Neural cell (in vitro differentiated cells): ENCODE measurements at regions not wholly inside any gene's neighbourhood (a gene's known extent, or its start where the extent isn't known, plus 50 kb on each side); places are given as distances from the start of the nearest gene placed in this dataset.

ENCODE experiments used
- H2AFZ ChIP-seq: fragments of 200-600, 300-800 bp; sonication (generic), shearing (Covaris generic); 2 replicates; pipeline ENCODE4 v1.6.0; 2014; ENCODE audit warnings: low read depth, mild to moderate bottlenecking, antibody characterized with exemption, low read length, moderate library complexity
- H3F3A ChIP-seq: fragments of 200-600 bp; shearing (Covaris generic); 2 replicates; pipeline ENCODE4 v1.6.1; 2016; ENCODE audit warnings: mild to moderate bottlenecking, moderate library complexity, mixed read lengths, antibody characterized with exemption, low read length; ENCODE audit not compliant: insufficient read depth, poor library complexity, severe bottlenecking
- H3K27ac ChIP-seq: fragments of 200-600, 300-800 bp; sonication (generic), shearing (Covaris generic); 2 replicates; pipeline ENCODE4 v1.5.1; 2014; ENCODE audit warnings: mild to moderate bottlenecking, low read length, moderate library complexity
- H3K27me3 ChIP-seq: fragments of 300-800, 200-600 bp; sonication (generic), shearing (Covaris generic); 2 replicates; pipeline ENCODE4 v1.6.0; 2014; ENCODE audit warnings: mild to moderate bottlenecking, low read depth, low read length, moderate library complexity; ENCODE audit not compliant: insufficient read depth
- H3K36me3 ChIP-seq: fragments of 300-800, 200-600 bp; sonication (generic), shearing (Covaris generic); 2 replicates; pipeline ENCODE4 v1.5.1; 2014; ENCODE audit warnings: mild to moderate bottlenecking, antibody characterized with exemption, low read length, moderate library complexity; ENCODE audit not compliant: insufficient read depth
- H3K4me2 ChIP-seq: fragments of 300-800, 200-600 bp; sonication (generic), shearing (Covaris generic); 2 replicates; pipeline ENCODE4 v1.6.0; 2014; ENCODE audit warnings: mild to moderate bottlenecking, low read length
- H3K4me3 ChIP-seq: fragments of 300-800, 200-600 bp; sonication (generic), shearing (Covaris generic); 2 replicates; pipeline ENCODE4 v1.5.1; 2014; ENCODE audit warnings: mild to moderate bottlenecking, low read length, moderate library complexity
- H3K79me2 ChIP-seq: fragments of 200-600 bp; shearing (Covaris generic); replicated peaks from 2 replicates; pipeline ENCODE4 v1.6.0; 2014; ENCODE audit warnings: mild to moderate bottlenecking, low read length, moderate library complexity; ENCODE audit not compliant: insufficient read depth
- H3K9ac ChIP-seq: fragments of 300-800, 200-600 bp; sonication (generic), shearing (Covaris generic); 2 replicates; pipeline ENCODE4 v1.6.1; 2016; ENCODE audit warnings: mild to moderate bottlenecking, low read length, mixed read lengths
- H3K9me2 ChIP-seq: fragments of 200-600 bp; shearing (Covaris generic); 2 replicates; pipeline ENCODE4 v1.6.1; 2016; ENCODE audit warnings: mild to moderate bottlenecking, low read length, mixed read lengths; ENCODE audit not compliant: insufficient read depth
- H3K9me3 ChIP-seq: fragments of 200-600, 300-800 bp; sonication (generic), shearing (Covaris generic); 2 replicates; pipeline ENCODE4 v1.6.1; 2016; ENCODE audit warnings: mild to moderate bottlenecking, mixed run types, low read length, moderate library complexity, mixed read lengths
- H4K20me1 ChIP-seq: fragments of 200-600 bp; shearing (Covaris generic); 2 replicates; pipeline ENCODE4 v1.6.1; 2016; ENCODE audit warnings: mild to moderate bottlenecking, mixed run types; ENCODE audit not compliant: insufficient read depth
- CTCF ChIP-seq: fragments of 450-650 bp; IDR thresholded peaks from 2 replicates; pipeline ENCODE4 v1.5.1; 2014; ENCODE audit warnings: antibody characterized with exemption, mild to moderate bottlenecking, moderate library complexity; ENCODE audit not compliant: poor library complexity, severe bottlenecking
- EP300 ChIP-seq: fragments of 450-650 bp; conservative IDR thresholded peaks from 2 replicates; pipeline ENCODE4 v1.6.1; 2014; ENCODE audit warnings: antibody characterized with exemption, mild to moderate bottlenecking, moderate library complexity; ENCODE audit not compliant: poor library complexity, severe bottlenecking
- EZH2 ChIP-seq: fragments of 200-600, 300-800 bp; shearing (Covaris generic), sonication (generic); IDR thresholded peaks from 2 replicates; pipeline ENCODE4 v1.6.1; 2014; ENCODE audit warnings: antibody characterized with exemption, low read length, borderline replicate concordance, mild to moderate bottlenecking; ENCODE audit not compliant: insufficient read depth, poor library complexity, severe bottlenecking
- MXI1 ChIP-seq: fragments of 450-650 bp; conservative IDR thresholded peaks from 2 replicates; pipeline ENCODE4 v1.6.1; 2014; ENCODE audit warnings: antibody characterized with exemption, mild to moderate bottlenecking; ENCODE audit not compliant: poor library complexity, severe bottlenecking
- POLR2AphosphoS5 ChIP-seq: IDR thresholded peaks from 2 replicates; pipeline ENCODE4 v1.6.1; 2012
- RAD21 ChIP-seq: fragments of 450-650 bp; conservative IDR thresholded peaks from 2 replicates; pipeline ENCODE4 v1.6.1; 2014; ENCODE audit warnings: antibody characterized with exemption, mild to moderate bottlenecking, moderate library complexity
- REST ChIP-seq: IDR thresholded peaks from 2 replicates; pipeline ENCODE4 v1.6.1; 2012; ENCODE audit warnings: borderline replicate concordance
- SMC3 ChIP-seq: fragments of 450-650 bp; conservative IDR thresholded peaks from 2 replicates; pipeline ENCODE4 v1.6.1; 2014; ENCODE audit warnings: antibody characterized with exemption, mild to moderate bottlenecking, moderate library complexity; ENCODE audit not compliant: poor library complexity
- TAF1 ChIP-seq: IDR thresholded peaks from 2 replicates; pipeline ENCODE4 v1.6.1; 2012; ENCODE audit warnings: low read depth

- Histone ChIP-seq H2AFZ (no peak overlapping the region), H3K9ac (no peak overlapping the region), H4K20me1 (peaks cover 15% of the 10 kb centered on the region), H3K36me3 (no peaks in the 10 kb centered on the region), H3K9me3 (no peaks in the 10 kb centered on the region), H3K79me2 (peaks cover 30% of the 10 kb centered on the region), H3K27ac (no peak overlapping the region), H3K9me2 (no peaks in the 10 kb centered on the region), H3K27me3 (no peaks in the 10 kb centered on the region), H3K4me3 (no peak overlapping the region), H3F3A (no peaks in the 10 kb centered on the region), H3K4me2 (no peak overlapping the region)
- no peak for TF ChIP-seq SMC3
- TF ChIP-seq EP300, result no peak
- TF ChIP-seq CTCF, result no peak
- no peak for TF ChIP-seq TAF1
- no peak for TF ChIP-seq REST
- no peak for TF ChIP-seq MXI1
- no peak for TF ChIP-seq POLR2AphosphoS5
- no peak for TF ChIP-seq RAD21
- TF ChIP-seq EZH2, result no peak
Observed at GRCh38 chr3:124119056-124119716, 127.3 kb upstream of the ROPN1 start.

- Histone ChIP-seq H2AFZ (no peak overlapping the region), H3K9me3 (no peaks in the 10 kb centered on the region), H3K4me2 (no peak overlapping the region), H3K79me2 (peaks cover 27% of the 10 kb centered on the region), H3K9ac (no peak overlapping the region), H4K20me1 (peaks cover 14% of the 10 kb centered on the region), H3K27ac (no peak overlapping the region), H3K9me2 (no peaks in the 10 kb centered on the region), H3F3A (no peaks in the 10 kb centered on the region), H3K36me3 (no peaks in the 10 kb centered on the region), H3K27me3 (no peaks in the 10 kb centered on the region), H3K4me3 (no peak overlapping the region)
- TF ChIP-seq POLR2AphosphoS5 (peak; percentile 22), EP300 (peak; percentile 45), REST (no peak)
Observed at GRCh38 chr3:124121379-124122312, 129.7 kb upstream of the ROPN1 start.
